HepG2 (cell line): ENCODE measurements at regions not wholly inside any gene's neighbourhood (a gene's known extent, or its start where the extent isn't known, plus 50 kb on each side); places are given as distances from the start of the nearest gene placed in this dataset.
A peak's percentile ranks its signal among the peaks of the same experiment; 100 is the strongest.

Experiments
- FOXA3 ChIP-seq: IDR thresholded peaks from 2 replicates; pipeline ENCODE4 v1.6.1; 2016; ENCODE audit warnings: missing genetic modification reagents, missing compliant biosample characterization
- GATAD2A ChIP-seq: IDR thresholded peaks from 2 replicates; pipeline ENCODE4 v1.6.1; 2016
- IKZF5 ChIP-seq: IDR thresholded peaks from 2 replicates; pipeline ENCODE4 v1.6.1; 2018; ENCODE audit warnings: missing genetic modification reagents, mild to moderate bottlenecking, missing compliant biosample characterization
- NFAT5 ChIP-seq: sonication (generic); formaldehyde crosslinking; IDR thresholded peaks from 2 replicates; pipeline ENCODE4 v1.4.0; 2020; ENCODE audit warnings: missing genetic modification reagents
- WIZ ChIP-seq: sonication (generic); formaldehyde crosslinking; IDR thresholded peaks from 2 replicates; pipeline ENCODE4 v1.5.1; 2020; ENCODE audit warnings: mild to moderate bottlenecking, missing genetic modification reagents
- ZBTB4 ChIP-seq: sonication (generic); formaldehyde crosslinking; IDR thresholded peaks from 2 replicates; pipeline ENCODE4 v1.4.0; 2020; ENCODE audit warnings: missing genetic modification reagents, mild to moderate bottlenecking, borderline replicate concordance
- ZMYM3 ChIP-seq: sonication (generic); formaldehyde crosslinking; IDR thresholded peaks from 2 replicates; pipeline ENCODE4 v1.5.1; 2020; ENCODE audit warnings: mild to moderate bottlenecking, missing genetic modification reagents
- ZNF543 ChIP-seq: sonication (generic); formaldehyde crosslinking; IDR thresholded peaks from 2 replicates; pipeline ENCODE4 v1.4.0; 2020; ENCODE audit warnings: mild to moderate bottlenecking, missing genetic modification reagents
- TF ChIP-seq, protein P1 (sequence below): sonication (generic); formaldehyde crosslinking; IDR thresholded peaks from 2 replicates; pipeline ENCODE4 v1.9.0; 2021; ENCODE audit warnings: mild to moderate bottlenecking, missing genetic modification reagents
- TF ChIP-seq, protein P2 (sequence below): sonication (generic); formaldehyde crosslinking; IDR thresholded peaks from 2 replicates; pipeline ENCODE4 v1.4.0; 2020; ENCODE audit warnings: mild to moderate bottlenecking, missing genetic modification reagents

DNA sequence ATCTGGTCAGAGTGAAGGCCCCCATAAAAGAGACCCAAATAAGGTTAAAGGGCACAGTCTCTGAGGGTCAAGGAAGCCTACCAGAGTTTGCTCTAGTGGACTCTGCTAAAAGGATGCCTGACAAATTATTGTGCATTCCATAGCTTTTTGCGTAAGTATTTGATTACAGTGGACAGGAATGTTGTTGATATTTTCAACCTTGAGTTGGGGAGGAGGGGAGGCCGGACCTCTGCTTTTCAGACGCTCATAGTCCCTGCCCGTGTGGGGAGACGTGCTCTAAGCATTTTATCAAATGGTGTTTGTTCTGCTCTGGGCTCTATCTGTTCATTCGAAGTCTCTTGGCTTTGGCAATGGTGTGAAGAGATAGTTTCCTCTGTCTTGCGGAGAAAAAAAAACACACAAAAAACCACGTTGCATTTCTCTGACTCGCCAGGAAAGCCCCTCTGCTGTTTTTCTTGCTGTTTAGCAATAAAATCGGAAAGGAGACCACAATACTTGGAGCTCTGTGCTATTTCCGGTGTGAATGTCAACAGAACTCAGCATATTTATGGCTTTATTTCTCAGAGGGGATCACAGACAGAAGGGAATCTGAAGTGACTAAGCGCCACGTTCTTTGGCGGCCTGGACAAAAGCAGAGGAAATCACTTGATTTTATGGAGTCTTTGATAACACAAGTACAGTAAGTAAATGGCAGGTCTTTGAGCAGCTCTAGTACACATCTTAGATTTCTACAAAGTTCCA, 159.8 kb downstream of the ZFP64 start (continued):
- TF ChIP-seq ZBTB4 (CRISPR knock-in tag) = peak; percentile 37; the same call in 1 of the 2 replicates
- TF ChIP-seq ZMYM3 (CRISPR knock-in tag) = peak; percentile 82; the same call in 1 of the 2 replicates
- TF ChIP-seq NFAT5 = no peak
- TF ChIP-seq WIZ = peak; percentile 68
- TF ChIP-seq ZNF543 = 0 out of 2 replicates have a peak, but pooled peaks have one; percentile 44
- TF ChIP-seq, protein P1, sequence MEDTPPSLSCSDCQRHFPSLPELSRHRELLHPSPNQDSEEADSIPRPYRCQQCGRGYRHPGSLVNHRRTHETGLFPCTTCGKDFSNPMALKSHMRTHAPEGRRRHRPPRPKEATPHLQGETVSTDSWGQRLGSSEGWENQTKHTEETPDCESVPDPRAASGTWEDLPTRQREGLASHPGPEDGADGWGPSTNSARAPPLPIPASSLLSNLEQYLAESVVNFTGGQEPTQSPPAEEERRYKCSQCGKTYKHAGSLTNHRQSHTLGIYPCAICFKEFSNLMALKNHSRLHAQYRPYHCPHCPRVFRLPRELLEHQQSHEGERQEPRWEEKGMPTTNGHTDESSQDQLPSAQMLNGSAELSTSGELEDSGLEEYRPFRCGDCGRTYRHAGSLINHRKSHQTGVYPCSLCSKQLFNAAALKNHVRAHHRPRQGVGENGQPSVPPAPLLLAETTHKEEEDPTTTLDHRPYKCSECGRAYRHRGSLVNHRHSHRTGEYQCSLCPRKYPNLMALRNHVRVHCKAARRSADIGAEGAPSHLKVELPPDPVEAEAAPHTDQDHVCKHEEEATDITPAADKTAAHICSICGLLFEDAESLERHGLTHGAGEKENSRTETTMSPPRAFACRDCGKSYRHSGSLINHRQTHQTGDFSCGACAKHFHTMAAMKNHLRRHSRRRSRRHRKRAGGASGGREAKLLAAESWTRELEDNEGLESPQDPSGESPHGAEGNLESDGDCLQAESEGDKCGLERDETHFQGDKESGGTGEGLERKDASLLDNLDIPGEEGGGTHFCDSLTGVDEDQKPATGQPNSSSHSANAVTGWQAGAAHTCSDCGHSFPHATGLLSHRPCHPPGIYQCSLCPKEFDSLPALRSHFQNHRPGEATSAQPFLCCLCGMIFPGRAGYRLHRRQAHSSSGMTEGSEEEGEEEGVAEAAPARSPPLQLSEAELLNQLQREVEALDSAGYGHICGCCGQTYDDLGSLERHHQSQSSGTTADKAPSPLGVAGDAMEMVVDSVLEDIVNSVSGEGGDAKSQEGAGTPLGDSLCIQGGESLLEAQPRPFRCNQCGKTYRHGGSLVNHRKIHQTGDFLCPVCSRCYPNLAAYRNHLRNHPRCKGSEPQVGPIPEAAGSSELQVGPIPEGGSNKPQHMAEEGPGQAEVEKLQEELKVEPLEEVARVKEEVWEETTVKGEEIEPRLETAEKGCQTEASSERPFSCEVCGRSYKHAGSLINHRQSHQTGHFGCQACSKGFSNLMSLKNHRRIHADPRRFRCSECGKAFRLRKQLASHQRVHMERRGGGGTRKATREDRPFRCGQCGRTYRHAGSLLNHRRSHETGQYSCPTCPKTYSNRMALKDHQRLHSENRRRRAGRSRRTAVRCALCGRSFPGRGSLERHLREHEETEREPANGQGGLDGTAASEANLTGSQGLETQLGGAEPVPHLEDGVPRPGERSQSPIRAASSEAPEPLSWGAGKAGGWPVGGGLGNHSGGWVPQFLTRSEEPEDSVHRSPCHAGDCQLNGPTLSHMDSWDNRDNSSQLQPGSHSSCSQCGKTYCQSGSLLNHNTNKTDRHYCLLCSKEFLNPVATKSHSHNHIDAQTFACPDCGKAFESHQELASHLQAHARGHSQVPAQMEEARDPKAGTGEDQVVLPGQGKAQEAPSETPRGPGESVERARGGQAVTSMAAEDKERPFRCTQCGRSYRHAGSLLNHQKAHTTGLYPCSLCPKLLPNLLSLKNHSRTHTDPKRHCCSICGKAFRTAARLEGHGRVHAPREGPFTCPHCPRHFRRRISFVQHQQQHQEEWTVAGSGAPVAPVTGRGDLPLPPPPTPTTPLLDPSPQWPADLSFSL (CRISPR knock-in tag) = 0 out of 2 replicates have a peak, but pooled peaks have one; percentile 41
- TF ChIP-seq IKZF5 (CRISPR knock-in tag) = peak; percentile 90
- TF ChIP-seq FOXA3 (CRISPR knock-in tag) = peak; percentile 86
- TF ChIP-seq, protein P2, sequence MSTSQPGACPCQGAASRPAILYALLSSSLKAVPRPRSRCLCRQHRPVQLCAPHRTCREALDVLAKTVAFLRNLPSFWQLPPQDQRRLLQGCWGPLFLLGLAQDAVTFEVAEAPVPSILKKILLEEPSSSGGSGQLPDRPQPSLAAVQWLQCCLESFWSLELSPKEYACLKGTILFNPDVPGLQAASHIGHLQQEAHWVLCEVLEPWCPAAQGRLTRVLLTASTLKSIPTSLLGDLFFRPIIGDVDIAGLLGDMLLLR = peak; percentile 24; the same call in 1 of the 2 replicates
- peak; percentile 77 for TF ChIP-seq GATAD2A (CRISPR knock-in tag)
